IMR-90 (cell line): ENCODE measurements at regions not wholly inside any gene's neighbourhood (a gene's known extent, or its start where the extent isn't known, plus 50 kb on each side); places are given as distances from the start of the nearest gene placed in this dataset.
"Not testable (repeated sequence)": the region's sequence is repeated elsewhere in the genome, so short reads cannot be mapped to it uniquely, and the experiment has no call there.

ENCODE experiments used
- CTCF ChIP-seq: conservative IDR thresholded peaks from 2 replicates; pipeline ENCODE4 v1.5.1; 2012; ENCODE audit warnings: mild to moderate bottlenecking, low read depth, low read length, improper control_type of control experiment
- ELK1 ChIP-seq: fragments of 150-350 bp; IDR thresholded peaks from 2 replicates; pipeline ENCODE4 v1.6.1; 2016; ENCODE audit warnings: low read depth, mild to moderate bottlenecking, low read length, moderate library complexity, borderline replicate concordance
- MAZ ChIP-seq: IDR thresholded peaks from 2 replicates; pipeline ENCODE4 v1.6.1; 2012; ENCODE audit warnings: low read depth, mild to moderate bottlenecking, low read length, improper control_type of control experiment, moderate library complexity, borderline replicate concordance
- NFE2L2 ChIP-seq: fragments of 150-350 bp; IDR thresholded peaks from 2 replicates; pipeline ENCODE4 v1.6.1; 2016; ENCODE audit warnings: low read depth, mild to moderate bottlenecking, low read length
- POLR2A ChIP-seq: IDR thresholded peaks from 2 replicates; pipeline ENCODE4 v1.6.1; 2012; ENCODE audit warnings: mild to moderate bottlenecking, low read depth, low read length
- RAD21 ChIP-seq: IDR thresholded peaks from 2 replicates; pipeline ENCODE4 v1.6.1; 2012; ENCODE audit warnings: low read length, improper control_type of control experiment
- RFX5 ChIP-seq: IDR thresholded peaks from 2 replicates; pipeline ENCODE4 v1.8.0; 2012; ENCODE audit warnings: low read depth, mild to moderate bottlenecking, low read length, moderate library complexity

GRCh38 chr4:68720723-68721122 is 50.3 kb upstream of the UGT2B15 start:
- not testable (repeated sequence) for TF ChIP-seq CTCF, RAD21, MAZ, RFX5, ELK1, POLR2A, NFE2L2
